ENCODE measurements at regions not wholly inside any gene's neighbourhood (a gene's known extent, or its start where the extent isn't known, plus 50 kb on each side); places are given as distances from the start of the nearest gene placed in this dataset.

GRCh38 chr11:29210426-29210825 is 806.4 kb downstream of the KCNA4 start:
- no peak for TF ChIP-seq ZC3H10 (CRISPR knock-in tag; IDR thresholded peaks at IDR 0.05)
- no peak for ATAC-seq

GRCh38 chr11:29208117-29208516 is 808.7 kb downstream of the KCNA4 start:
- no peak for TF ChIP-seq TCF4 (CRISPR knock-in tag; IDR thresholded peaks at IDR 0.05; ENCODE audit: borderline replicate concordance)
- ATAC-seq: peak; percentile 62; the same call in 2 of the 3 replicates

- TF ChIP-seq BACH2 (CRISPR knock-in tag; IDR thresholded peaks at IDR 0.05; ENCODE audit: borderline replicate concordance): no peak
- no peak for ATAC-seq
These were observed 815.9 kb downstream of the KCNA4 start for GRCh38 chr11:29200791-29201562.

GRCh38 chr11:29190313-29190712 is 826.5 kb downstream of the KCNA4 start:
- ATAC-seq: no peak

DNA sequence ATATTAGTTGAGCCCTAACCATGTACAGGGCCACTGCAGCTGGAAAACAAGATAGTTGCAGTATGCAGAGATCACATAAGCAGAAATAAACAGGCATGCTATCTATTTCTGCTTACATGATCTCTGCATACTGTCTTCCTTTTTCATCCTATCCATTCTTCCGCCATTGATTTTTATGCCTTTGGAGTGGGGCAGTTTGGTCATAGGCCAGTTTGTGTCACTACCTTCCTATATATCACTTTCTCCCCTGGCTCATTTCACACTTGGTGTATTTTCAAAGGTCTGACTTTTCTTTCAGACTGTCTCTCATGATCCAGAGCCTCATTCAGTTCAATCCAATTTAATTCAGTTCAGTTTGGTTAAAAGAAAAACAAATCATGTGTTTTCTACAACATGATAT is 829.6 kb downstream of the KCNA4 start:
- no peak for ATAC-seq
- TF ChIP-seq TCF4 (CRISPR knock-in tag; IDR thresholded peaks at IDR 0.05; ENCODE audit: borderline replicate concordance) (no peak), ZFP3 (CRISPR knock-in tag; IDR thresholded peaks at IDR 0.05) (no peak), RARB (CRISPR knock-in tag; IDR thresholded peaks at IDR 0.05) (no peak), ZNF565 (CRISPR knock-in tag; conservative IDR thresholded peaks at IDR 0.05; ENCODE audit: low read depth) (no peak), PPARA (CRISPR knock-in tag; IDR thresholded peaks at IDR 0.05; ENCODE audit: borderline replicate concordance) (no peak), BACH2 (CRISPR knock-in tag; IDR thresholded peaks at IDR 0.05; ENCODE audit: borderline replicate concordance) (no peak), ISL1 (CRISPR knock-in tag; IDR thresholded peaks at IDR 0.05) (no peak), TSHZ2 (CRISPR knock-in tag; IDR thresholded peaks at IDR 0.05) (no peak), ARNTL (CRISPR knock-in tag; IDR thresholded peaks at IDR 0.05; ENCODE audit: borderline replicate concordance, low read depth) (no peak), ESRRG (CRISPR knock-in tag; IDR thresholded peaks at IDR 0.05) (no peak), ZFP30 (CRISPR knock-in tag; IDR thresholded peaks at IDR 0.05) (no peak), CSDC2 (CRISPR knock-in tag; IDR thresholded peaks at IDR 0.05) (no peak), SNAI2 (CRISPR knock-in tag; IDR thresholded peaks at IDR 0.05) (no peak)
- TF ChIP-seq, protein P1, sequence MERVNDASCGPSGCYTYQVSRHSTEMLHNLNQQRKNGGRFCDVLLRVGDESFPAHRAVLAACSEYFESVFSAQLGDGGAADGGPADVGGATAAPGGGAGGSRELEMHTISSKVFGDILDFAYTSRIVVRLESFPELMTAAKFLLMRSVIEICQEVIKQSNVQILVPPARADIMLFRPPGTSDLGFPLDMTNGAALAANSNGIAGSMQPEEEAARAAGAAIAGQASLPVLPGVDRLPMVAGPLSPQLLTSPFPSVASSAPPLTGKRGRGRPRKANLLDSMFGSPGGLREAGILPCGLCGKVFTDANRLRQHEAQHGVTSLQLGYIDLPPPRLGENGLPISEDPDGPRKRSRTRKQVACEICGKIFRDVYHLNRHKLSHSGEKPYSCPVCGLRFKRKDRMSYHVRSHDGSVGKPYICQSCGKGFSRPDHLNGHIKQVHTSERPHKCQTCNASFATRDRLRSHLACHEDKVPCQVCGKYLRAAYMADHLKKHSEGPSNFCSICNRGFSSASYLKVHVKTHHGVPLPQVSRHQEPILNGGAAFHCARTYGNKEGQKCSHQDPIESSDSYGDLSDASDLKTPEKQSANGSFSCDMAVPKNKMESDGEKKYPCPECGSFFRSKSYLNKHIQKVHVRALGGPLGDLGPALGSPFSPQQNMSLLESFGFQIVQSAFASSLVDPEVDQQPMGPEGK (CRISPR knock-in tag; IDR thresholded peaks at IDR 0.05; ENCODE audit: borderline replicate concordance): no peak
- TF ChIP-seq, protein P2, sequence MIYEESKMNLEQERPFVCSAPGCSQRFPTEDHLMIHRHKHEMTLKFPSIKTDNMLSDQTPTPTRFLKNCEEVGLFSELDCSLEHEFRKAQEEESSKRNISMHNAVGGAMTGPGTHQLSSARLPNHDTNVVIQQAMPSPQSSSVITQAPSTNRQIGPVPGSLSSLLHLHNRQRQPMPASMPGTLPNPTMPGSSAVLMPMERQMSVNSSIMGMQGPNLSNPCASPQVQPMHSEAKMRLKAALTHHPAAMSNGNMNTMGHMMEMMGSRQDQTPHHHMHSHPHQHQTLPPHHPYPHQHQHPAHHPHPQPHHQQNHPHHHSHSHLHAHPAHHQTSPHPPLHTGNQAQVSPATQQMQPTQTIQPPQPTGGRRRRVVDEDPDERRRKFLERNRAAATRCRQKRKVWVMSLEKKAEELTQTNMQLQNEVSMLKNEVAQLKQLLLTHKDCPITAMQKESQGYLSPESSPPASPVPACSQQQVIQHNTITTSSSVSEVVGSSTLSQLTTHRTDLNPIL (CRISPR knock-in tag; IDR thresholded peaks at IDR 0.05; ENCODE audit: low read depth): no peak

More at GRCh38 chr11:29190313-29190712, 826.5 kb downstream of the KCNA4 start:
- no peak for TF ChIP-seq ZNF70 (CRISPR knock-in tag; IDR thresholded peaks at IDR 0.05)
- TF ChIP-seq RARB (CRISPR knock-in tag; IDR thresholded peaks at IDR 0.05): no peak
- no peak for TF ChIP-seq TSHZ2 (CRISPR knock-in tag; IDR thresholded peaks at IDR 0.05)
- no peak for TF ChIP-seq GLIS3 (CRISPR knock-in tag; IDR thresholded peaks at IDR 0.05)
- no peak for TF ChIP-seq ISL1 (CRISPR knock-in tag; IDR thresholded peaks at IDR 0.05)
- TF ChIP-seq, protein P3, sequence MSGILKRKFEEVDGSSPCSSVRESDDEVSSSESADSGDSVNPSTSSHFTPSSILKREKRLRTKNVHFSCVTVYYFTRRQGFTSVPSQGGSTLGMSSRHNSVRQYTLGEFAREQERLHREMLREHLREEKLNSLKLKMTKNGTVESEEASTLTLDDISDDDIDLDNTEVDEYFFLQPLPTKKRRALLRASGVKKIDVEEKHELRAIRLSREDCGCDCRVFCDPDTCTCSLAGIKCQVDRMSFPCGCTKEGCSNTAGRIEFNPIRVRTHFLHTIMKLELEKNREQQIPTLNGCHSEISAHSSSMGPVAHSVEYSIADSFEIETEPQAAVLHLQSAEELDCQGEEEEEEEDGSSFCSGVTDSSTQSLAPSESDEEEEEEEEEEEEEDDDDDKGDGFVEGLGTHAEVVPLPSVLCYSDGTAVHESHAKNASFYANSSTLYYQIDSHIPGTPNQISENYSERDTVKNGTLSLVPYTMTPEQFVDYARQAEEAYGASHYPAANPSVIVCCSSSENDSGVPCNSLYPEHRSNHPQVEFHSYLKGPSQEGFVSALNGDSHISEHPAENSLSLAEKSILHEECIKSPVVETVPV (CRISPR knock-in tag; IDR thresholded peaks at IDR 0.05): no peak
